HepG2 (cell line): ENCODE measurements at regions not wholly inside any gene's neighbourhood (a gene's known extent, or its start where the extent isn't known, plus 50 kb on each side); places are given as distances from the start of the nearest gene placed in this dataset.

ENCODE experiments used
- ATAC-seq: fragments of 200-7000 bp; cut with Tn5 transposase; 3 replicates; pipeline ENCODE4 v1.9.1; 2020; ENCODE audit warnings: mild to moderate bottlenecking, moderate library complexity
- BruUV-seq: library from RNA; stranded (reverse); fragments of 400-500 nt; replicated peaks from 2 replicates; lab custom pipeline; 2021; lab: Mats Ljungman, UMichigan
- CTCF ChIA-PET: fragments of 300-600 bp; formaldehyde crosslinking; extraction: SDS; loops from one replicate; lab custom pipeline; 2021; ENCODE audit warnings: low total read pairs, inconsistent platforms, low intra/inter-chr PET ratio; lab: Yijun Ruan, JAX
- POLR2A ChIA-PET: fragments of 350-600 bp; sonication (Branson Sonifier 250); formaldehyde crosslinking; loops from one replicate; lab custom pipeline; 2020; ENCODE audit warnings: antibody characterized with exemption, inconsistent platforms; lab: Yijun Ruan, JAX
- DNase-seq: peaks from one replicate; pipeline ENCODE4 v3.0.0-alpha.2; 2015; ENCODE audit warnings: low spot score
- FAIRE-seq: peaks from 3 replicates; lab custom pipeline; 2011; peaks lifted over from hg19 to GRCh38; lab: Jason Lieb, UNC
- H2AFZ ChIP-seq: one replicate; pipeline ENCODE4 v1.6.1; 2011; ENCODE audit warnings: low read length, inconsistent platforms
- H3K27ac ChIP-seq: fragments of 300-600 bp; 3 replicates; pipeline ENCODE4 v1.8.0; 2011; ENCODE audit warnings: mixed run types, mild to moderate bottlenecking, mixed read lengths, low read length, inconsistent platforms; ENCODE audit not compliant: insufficient read depth; ENCODE audit errors: extremely low read length
- H3K27me3 ChIP-seq, 2 experiments: fragments of 200-600 bp in 1 of 2; 2 replicates in 1 of 2; 3 replicates in 1 of 2; pipeline versions ENCODE4 v1.6.0 to v1.8.0; 2011; ENCODE audit warnings: low read length in 2 of 2, mild to moderate bottlenecking in 2 of 2, moderate library complexity in 2 of 2, inconsistent platforms in 1 of 2; ENCODE audit not compliant: insufficient read depth in 2 of 2, control insufficient read depth in 1 of 2
- H3K36me3 ChIP-seq, 2 experiments: fragments of 200-600 bp in 1 of 2; replicated peaks in 1 of 2; 2 replicates in 1 of 2; 3 replicates in 1 of 2; pipeline versions ENCODE4 v1.5.1 to v1.8.0; 2011; ENCODE audit warnings: low read length in 2 of 2, inconsistent platforms in 1 of 2; ENCODE audit not compliant: insufficient read depth in 2 of 2, control insufficient read depth in 1 of 2
- H3K4me1 ChIP-seq: 2 replicates; pipeline ENCODE4 v1.5.1; 2012; ENCODE audit warnings: low read length, inconsistent platforms; ENCODE audit not compliant: insufficient read depth
- H3K4me2 ChIP-seq: 2 replicates; pipeline ENCODE4 v1.6.0; 2011; ENCODE audit warnings: low read depth, low read length, inconsistent platforms
- H3K4me3 ChIP-seq, 3 experiments: fragments of 200-600 bp in 1 of 3; sonication (generic), shearing (Covaris generic) in 1 of 3; replicated peaks in 1 of 3; 2 replicates each; pipeline ENCODE4 v1.5.1; 2011 to 2016; ENCODE audit warnings: low read length in 3 of 3, inconsistent platforms in 2 of 3, low read depth in 2 of 3, mild to moderate bottlenecking in 2 of 3, control low read depth in 1 of 3, mixed read lengths in 1 of 3; ENCODE audit not compliant: insufficient read depth in 1 of 3
- H3K79me2 ChIP-seq: one replicate; pipeline ENCODE4 v1.6.1; 2011; ENCODE audit warnings: low read length, inconsistent platforms; ENCODE audit not compliant: insufficient read depth
- H3K9ac ChIP-seq: 2 replicates; pipeline ENCODE4 v1.6.0; 2011; ENCODE audit warnings: mild to moderate bottlenecking, low read depth, low read length, inconsistent platforms; ENCODE audit not compliant: insufficient read depth
- H3K9me3 ChIP-seq: 2 replicates; pipeline ENCODE4 v1.5.1; 2012; ENCODE audit warnings: mild to moderate bottlenecking, low read length
- H4K20me1 ChIP-seq: 2 replicates; pipeline ENCODE4 v1.6.0; 2011; ENCODE audit warnings: inconsistent platforms, mild to moderate bottlenecking, low read length, moderate library complexity; ENCODE audit not compliant: insufficient read depth
- BATF2 ChIP-seq: sonication (generic); formaldehyde crosslinking; IDR thresholded peaks from 2 replicates; pipeline ENCODE4 v1.8.0; 2022; ENCODE audit warnings: mild to moderate bottlenecking, missing genetic modification reagents, moderate library complexity
- FOXJ3 ChIP-seq: sonication (generic); formaldehyde crosslinking; IDR thresholded peaks from 2 replicates; pipeline ENCODE4 v1.4.0; 2020; ENCODE audit warnings: missing genetic modification reagents, mild to moderate bottlenecking, borderline replicate concordance
- GPBP1L1 ChIP-seq: sonication (generic); formaldehyde crosslinking; IDR thresholded peaks from 2 replicates; pipeline ENCODE4 v1.5.0; 2020; ENCODE audit warnings: mild to moderate bottlenecking, missing genetic modification reagents
- JARID2 ChIP-seq: sonication (generic); formaldehyde crosslinking; IDR thresholded peaks from 2 replicates; pipeline ENCODE4 v1.8.1; 2023; ENCODE audit warnings: missing genetic modification reagents, inconsistent platforms; ENCODE audit not compliant: insufficient replicate concordance
- JUND ChIP-seq: sonication (generic); formaldehyde crosslinking; IDR thresholded peaks from 2 replicates; pipeline ENCODE4 v1.8.0; 2022; ENCODE audit warnings: mild to moderate bottlenecking, missing genetic modification reagents
- KLF13 ChIP-seq: sonication (generic); formaldehyde crosslinking; IDR thresholded peaks from 2 replicates; pipeline ENCODE4 v1.4.0; 2020; ENCODE audit warnings: mild to moderate bottlenecking, missing genetic modification reagents
- PHF8 ChIP-seq: sonication (generic); formaldehyde crosslinking; IDR thresholded peaks from 2 replicates; pipeline ENCODE4 v1.5.0; 2020; ENCODE audit warnings: missing genetic modification reagents
- RAD51 ChIP-seq: fragments of 450-650 bp; IDR thresholded peaks from 2 replicates; pipeline ENCODE4 v1.6.1; 2016; ENCODE audit warnings: borderline replicate concordance
- RFXAP ChIP-seq: sonication (generic); formaldehyde crosslinking; IDR thresholded peaks from 2 replicates; pipeline ENCODE4 v1.4.0; 2020; ENCODE audit warnings: missing genetic modification reagents, borderline replicate concordance
- SRF ChIP-seq: IDR thresholded peaks from 2 replicates; pipeline ENCODE4 v1.6.1; 2011; ENCODE audit warnings: mild to moderate bottlenecking, low read depth, low read length, moderate library complexity
- ZEB1 ChIP-seq: IDR thresholded peaks from 2 replicates; pipeline ENCODE4 v1.6.1; 2012; ENCODE audit warnings: mild to moderate bottlenecking, low read depth, inconsistent platforms; ENCODE audit not compliant: insufficient replicate concordance
- WGBS: methylation state at CpG from one replicate; pipeline ENCODE4 v1.1.6; 2017; ENCODE audit warnings: low lambda C conversion rate; 5-methylcytosine and 5-hydroxymethylcytosine counted together
- in situ Hi-C: cut with HindIII; loops from 2 replicates; pipeline ENCODE4 v1.10.0; 2017; ENCODE audit warnings: low pct_unique_long_range_greater_than_20kb; ENCODE audit not compliant: extremely low pct_ligation_motif_present
- intact Hi-C: fragments of 100-400 bp; cut with micrococcal nuclease; formaldehyde crosslinking; loops from one replicate; pipeline ENCODE4 v1.10.0; 2022; ENCODE audit not compliant: unreplicated experiment
- TF ChIP-seq, protein P1 (sequence below): sonication (generic); formaldehyde crosslinking; IDR thresholded peaks from 2 replicates; pipeline ENCODE4 v1.8.1; 2023; ENCODE audit warnings: missing genetic modification reagents, inconsistent platforms, borderline replicate concordance
- TF ChIP-seq, protein P2 (sequence below): sonication (generic); formaldehyde crosslinking; IDR thresholded peaks from 2 replicates; pipeline ENCODE4 v1.4.0; 2020; ENCODE audit warnings: mild to moderate bottlenecking, missing genetic modification reagents

DNA sequence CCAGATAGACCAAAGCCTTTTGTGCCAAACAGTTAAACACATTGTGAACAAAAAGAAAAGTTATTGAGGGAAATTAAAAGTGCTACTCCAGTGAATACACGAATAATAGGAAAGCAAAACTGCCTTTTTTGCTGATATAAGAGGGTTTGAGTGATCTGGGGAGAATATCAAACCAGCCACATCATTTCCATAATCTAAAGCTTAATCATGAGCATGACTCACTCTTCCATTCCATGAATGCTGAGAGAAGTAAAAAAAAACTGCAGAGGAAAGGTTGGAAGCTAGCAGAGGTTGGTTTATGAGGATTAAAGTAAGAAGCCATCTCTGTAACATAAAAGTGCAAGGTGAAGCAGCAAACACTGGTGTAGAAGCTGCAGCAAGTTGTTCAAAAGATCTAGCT lies 350.6 kb upstream of the NCAM2 start:
- intact Hi-C loops (no loop called here), in situ Hi-C loops (no loop called here)
- ATAC-seq (no peak), FAIRE-seq (no peak), DNase-seq (no peak)
- Histone ChIP-seq H4K20me1 (no peaks in the 10 kb centered on the region), H3K27me3 (no peaks in the 10 kb centered on the region), H3K9ac (no peak overlapping the region), H3K4me1 (no peaks in the 10 kb centered on the region), H3K9me3 (peaks cover 81% of the 10 kb centered on the region), H3K79me2 (no peaks in the 10 kb centered on the region), H3K4me2 (no peak overlapping the region), H3K27ac (no peak overlapping the region), H3K36me3 (no peaks in the 10 kb centered on the region), H2AFZ (no peak overlapping the region), H3K4me3 (no peak overlapping the region)
- BruUV-seq: no TSS peak
- CTCF ChIA-PET: no interaction called here
- TF ChIP-seq KLF13 (no peak), JUND (CRISPR knock-in tag) (no peak), JARID2 (CRISPR knock-in tag) (no peak), GPBP1L1 (CRISPR knock-in tag) (no peak), ZEB1 (no peak), RFXAP (CRISPR knock-in tag) (no peak), SRF (no peak), PHF8 (no peak), RAD51 (no peak), BATF2 (CRISPR knock-in tag) (no peak), FOXJ3 (CRISPR knock-in tag) (no peak)
- TF ChIP-seq, protein P1, sequence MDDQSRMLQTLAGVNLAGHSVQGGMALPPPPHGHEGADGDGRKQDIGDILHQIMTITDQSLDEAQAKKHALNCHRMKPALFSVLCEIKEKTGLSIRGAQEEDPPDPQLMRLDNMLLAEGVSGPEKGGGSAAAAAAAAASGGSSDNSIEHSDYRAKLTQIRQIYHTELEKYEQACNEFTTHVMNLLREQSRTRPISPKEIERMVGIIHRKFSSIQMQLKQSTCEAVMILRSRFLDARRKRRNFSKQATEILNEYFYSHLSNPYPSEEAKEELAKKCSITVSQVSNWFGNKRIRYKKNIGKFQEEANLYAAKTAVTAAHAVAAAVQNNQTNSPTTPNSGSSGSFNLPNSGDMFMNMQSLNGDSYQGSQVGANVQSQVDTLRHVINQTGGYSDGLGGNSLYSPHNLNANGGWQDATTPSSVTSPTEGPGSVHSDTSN: no peak
- TF ChIP-seq, protein P2, sequence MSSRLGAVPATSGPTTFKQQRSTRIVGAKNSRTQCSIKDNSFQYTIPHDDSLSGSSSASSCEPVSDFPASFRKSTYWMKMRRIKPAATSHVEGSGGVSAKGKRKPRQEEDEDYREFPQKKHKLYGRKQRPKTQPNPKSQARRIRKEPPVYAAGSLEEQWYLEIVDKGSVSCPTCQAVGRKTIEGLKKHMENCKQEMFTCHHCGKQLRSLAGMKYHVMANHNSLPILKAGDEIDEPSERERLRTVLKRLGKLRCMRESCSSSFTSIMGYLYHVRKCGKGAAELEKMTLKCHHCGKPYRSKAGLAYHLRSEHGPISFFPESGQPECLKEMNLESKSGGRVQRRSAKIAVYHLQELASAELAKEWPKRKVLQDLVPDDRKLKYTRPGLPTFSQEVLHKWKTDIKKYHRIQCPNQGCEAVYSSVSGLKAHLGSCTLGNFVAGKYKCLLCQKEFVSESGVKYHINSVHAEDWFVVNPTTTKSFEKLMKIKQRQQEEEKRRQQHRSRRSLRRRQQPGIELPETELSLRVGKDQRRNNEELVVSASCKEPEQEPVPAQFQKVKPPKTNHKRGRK (CRISPR knock-in tag): no peak
- WGBS: 3% methylated on average over 1 of the region's 1 CpG
- POLR2A ChIA-PET: no interaction called here
